KG1 (cell line): ENCODE measurements at regions not wholly inside any gene's neighbourhood (a gene's known extent, or its start where the extent isn't known, plus 50 kb on each side); places are given as distances from the start of the nearest gene placed in this dataset.
"Not testable (repeated sequence)": the region's sequence is repeated elsewhere in the genome, so short reads cannot be mapped to it uniquely, and the experiment has no call there.

ENCODE experiments used
- DNase-seq: peaks from one replicate; lab custom pipeline; 2025; lab: John Stamatoyannopoulos, UW

DNA sequence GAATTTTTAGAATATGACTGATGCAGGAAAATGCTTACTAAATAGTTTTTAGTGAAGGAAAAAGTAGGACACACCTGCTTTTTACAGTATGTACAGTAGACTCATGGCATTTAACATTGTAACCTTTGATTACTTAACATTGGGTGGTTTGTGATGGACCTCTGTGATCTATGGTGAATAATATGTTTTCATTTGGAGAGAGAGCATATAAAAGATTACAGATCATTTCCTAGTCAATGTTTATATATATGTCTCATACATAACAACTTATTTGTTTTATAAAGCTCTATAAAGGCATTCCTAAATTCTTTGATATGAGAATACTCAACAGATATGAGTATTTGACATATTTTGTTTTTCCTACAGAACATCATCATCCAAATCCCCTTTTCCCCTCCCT lies 129.3 kb upstream of the PDE7B start:
- no peak for DNase-seq

GRCh38 chr6:135722679-135723078 lies 128.8 kb upstream of the PDE7B start:
- DNase-seq = no peak

DNA sequence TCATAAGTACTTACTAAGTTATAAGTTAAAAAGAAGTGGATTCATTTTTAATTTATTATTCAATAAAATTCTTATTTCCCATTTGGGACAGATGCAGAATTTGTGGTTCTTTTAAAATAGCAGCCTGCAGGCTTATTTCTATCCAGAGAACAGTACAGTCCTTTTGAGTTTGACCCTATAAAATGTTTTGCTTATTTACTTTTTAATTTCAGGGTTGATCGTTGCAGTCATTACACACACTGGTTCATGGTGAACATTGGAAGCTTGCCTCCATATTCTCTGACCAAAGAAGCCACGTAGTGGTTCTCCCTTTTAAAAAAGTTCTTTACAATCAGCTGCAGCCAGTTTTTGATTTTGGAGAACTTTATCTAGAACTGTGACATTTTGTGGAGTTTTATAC lies 122.9 kb upstream of the PDE7B start:
- DNase-seq = no peak

DNA sequence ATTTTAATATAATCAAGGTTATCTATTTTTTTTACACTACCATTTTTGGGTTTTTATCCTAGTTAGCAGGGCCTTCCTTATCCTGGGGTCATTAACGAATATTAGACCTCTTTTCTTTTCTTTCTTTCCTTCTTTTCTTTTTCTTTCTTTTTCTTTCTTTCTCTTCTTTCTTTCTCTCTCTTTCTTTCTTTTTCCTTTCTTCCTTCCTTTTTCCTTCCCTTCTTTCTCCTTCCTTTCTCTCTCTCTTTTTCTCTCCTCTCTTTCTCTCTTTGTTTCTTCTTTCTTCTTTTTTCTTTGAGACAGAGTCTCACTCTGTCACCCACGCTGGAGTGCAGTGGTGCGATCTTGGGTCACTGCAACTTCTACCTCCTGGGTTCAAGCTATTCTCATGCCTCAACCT lies 120.4 kb upstream of the PDE7B start:
- DNase-seq = no peak

GRCh38 chr6:135736351-135736750 lies 115.2 kb upstream of the PDE7B start:
- not testable (repeated sequence) for DNase-seq

- no peak for DNase-seq
These were observed 112.9 kb upstream of the PDE7B start for GRCh38 chr6:135738636-135739035.

DNA sequence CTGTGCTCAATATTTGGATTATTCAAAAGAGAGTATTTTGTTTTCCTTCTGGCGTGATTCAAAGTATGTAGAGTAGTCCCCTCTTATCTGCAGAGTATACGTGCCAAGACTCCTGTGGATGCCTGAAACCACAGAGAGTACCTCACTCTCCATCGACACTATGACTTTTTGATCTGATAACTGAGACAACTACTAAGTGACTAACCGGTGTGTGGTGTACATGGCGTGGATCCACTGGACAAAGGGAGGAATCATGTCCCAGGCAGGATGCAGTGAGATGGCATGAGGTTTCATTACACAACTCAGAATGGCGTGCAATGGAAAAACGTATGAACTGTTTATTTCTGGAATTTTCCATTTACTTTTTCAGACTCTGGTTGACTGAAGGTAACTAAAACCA lies 112.2 kb upstream of the PDE7B start:
- DNase-seq = no peak

GRCh38 chr6:135740580-135740979 lies 110.9 kb upstream of the PDE7B start:
- DNase-seq = no peak

DNA sequence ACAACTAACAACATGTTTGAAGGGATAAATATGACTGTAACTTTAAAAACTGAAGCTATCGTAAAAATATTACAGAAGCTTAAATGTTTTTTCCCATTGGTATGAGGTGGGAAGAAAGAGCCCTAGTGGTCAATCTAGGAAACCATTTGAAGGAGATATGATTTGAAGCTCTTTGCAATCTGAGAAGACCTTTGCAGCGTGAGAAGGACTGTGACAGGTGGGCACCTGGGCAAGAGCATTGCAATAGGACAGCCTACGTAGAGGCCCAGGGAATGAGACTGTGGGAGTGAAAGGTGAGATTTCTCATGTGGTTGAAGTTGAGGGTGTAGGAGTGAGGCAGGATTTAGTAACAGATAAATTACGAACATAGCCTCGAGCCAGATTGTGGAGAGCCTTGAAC lies 108.0 kb upstream of the PDE7B start:
- no peak for DNase-seq

GRCh38 chr6:135748189-135748588 lies 103.3 kb upstream of the PDE7B start:
- no peak for DNase-seq

DNA sequence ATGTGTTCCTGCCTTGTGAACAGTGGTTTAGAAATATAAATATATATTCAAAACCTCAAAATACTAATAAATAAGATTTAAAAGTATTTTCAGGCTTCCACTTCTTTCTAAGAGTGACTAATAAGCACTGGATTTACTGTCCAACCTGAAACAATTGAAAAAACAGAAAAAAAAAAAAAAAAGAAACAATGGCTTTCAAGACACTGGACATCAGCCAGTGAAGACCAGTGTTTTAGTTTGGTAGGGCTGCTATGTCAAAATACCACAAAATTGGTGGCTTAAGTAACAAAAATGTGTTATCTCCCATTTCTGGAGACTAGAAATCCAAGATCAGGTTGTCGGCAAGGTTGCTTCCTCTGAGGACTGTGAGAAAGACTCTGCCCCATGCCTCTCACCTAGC lies 101.4 kb upstream of the PDE7B start:
- no peak for DNase-seq

DNA sequence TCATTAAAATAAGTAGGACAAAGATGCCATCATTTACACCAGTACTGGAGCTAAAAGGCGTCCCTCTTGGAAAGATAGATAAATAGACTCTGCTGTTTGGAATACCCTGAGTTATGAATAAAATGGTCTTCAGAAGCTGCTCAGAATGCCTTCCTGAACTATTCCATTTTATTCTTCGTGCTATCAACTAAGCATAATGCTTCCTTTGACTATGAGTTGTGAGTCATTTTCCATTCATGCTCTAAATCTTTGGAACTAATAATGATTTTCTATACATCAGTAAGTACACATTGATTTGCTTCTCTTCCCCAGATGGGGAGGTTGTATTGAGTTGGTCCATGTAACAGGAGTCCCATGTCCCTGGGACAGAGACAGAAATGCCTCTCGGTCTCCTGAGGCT lies 98.3 kb upstream of the PDE7B start:
- DNase-seq = no peak

- DNase-seq = no peak
These were observed 91.7 kb upstream of the PDE7B start for GRCh38 chr6:135759831-135760230.

- no peak for DNase-seq
These were observed 77.5 kb upstream of the PDE7B start for GRCh38 chr6:135774006-135774405.

DNA sequence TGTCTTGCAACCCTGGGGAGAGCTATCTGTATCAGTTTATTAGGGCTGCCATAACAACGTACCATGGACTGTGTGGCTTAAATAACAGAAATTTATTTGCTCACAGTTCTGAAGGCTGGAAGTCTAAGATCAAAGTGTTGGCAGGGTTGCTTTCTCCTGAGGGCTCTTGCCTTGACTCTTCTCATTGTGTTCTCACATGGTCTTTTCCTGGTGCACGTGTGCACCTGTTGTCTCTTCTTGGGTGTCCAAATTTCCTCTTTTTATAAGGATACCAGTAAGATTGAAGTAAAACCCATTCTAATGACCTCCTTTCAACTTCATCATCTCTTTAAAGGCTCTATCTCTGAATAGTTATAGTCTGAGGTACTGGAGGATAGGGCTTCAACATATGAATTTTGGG lies 72.3 kb upstream of the PDE7B start:
- DNase-seq = no peak

DNA sequence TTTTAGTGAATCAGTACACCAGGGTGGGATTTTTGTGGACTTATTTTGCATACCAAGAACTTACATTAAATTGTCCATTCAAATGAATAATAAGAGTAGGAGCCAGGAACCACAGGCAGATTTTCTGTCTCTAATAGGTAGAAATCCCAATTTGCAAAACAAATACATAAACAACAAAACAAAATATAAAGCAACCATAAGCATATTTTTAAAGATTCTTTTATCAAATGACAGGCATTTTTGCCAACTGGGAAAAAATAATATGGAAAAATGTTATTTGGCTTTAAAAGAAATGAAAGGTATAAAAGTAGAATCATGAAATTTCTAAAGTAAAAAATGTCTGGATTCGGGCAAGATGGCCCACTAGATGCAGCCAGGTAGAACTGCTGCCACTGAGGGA lies 71.2 kb upstream of the PDE7B start:
- DNase-seq = no peak

GRCh38 chr6:135782546-135782945 lies 69.0 kb upstream of the PDE7B start:
- no peak for DNase-seq

DNA sequence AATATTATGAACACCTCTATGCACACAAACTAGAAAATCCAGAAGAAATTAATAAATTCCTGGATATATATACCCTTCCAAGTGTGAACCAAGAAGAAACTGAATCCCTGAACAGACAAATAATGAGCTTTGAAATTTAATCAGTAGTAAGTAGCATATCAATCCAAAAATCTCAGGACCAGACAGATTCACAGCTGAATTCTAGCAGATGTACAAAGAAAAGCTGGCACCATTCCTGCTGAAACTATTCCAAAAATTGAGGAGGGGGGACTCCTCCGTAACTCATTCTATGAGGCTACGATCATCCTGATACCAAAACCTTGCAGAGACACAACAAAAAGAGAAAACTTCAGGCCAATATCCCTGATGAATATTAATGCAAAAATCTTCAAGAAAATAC lies 67.0 kb upstream of the PDE7B start:
- no peak for DNase-seq

- no peak for DNase-seq
These were observed 62.0 kb upstream of the PDE7B start for GRCh38 chr6:135789375-135790050.

DNA sequence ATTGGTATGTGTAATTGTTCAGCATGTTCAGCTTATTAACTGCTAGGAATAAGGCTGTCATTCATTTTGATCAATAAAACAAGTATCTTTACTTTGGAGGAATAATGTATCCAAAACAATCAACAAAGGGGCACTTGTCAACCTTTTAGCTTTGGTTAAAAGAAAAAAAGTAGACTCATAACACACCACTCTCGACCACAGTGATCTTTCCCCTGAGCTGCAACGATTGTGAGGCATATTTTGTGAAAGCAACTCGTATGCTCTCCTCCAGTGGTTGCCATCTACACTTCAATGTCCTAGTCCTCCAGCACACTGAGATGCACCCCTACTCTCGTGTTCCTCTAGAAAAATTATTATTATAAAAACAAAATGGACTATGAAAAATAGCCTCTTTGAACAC lies 60.1 kb upstream of the PDE7B start:
- no peak for DNase-seq

GRCh38 chr6:135796643-135797305 lies 54.7 kb upstream of the PDE7B start:
- no peak for DNase-seq

DNA sequence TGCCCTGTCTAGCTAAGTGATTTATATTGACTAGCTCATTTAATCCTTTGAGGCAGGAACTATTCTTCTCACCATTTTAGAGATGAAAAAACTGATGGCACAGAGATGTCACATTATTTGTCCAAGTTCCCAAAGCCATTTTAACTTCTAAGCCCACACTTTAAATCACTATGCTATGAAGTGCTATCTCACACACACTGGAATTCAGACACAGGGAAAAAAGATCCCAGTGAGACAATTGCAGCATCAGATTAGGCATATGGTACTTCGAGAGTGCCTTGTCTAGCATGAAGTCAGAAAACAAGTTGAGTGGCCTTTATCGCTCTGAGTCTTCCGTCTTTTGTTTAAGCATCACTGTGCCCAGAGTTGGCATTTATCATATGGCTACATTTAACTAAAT lies 54.1 kb upstream of the PDE7B start:
- DNase-seq = no peak

DNA sequence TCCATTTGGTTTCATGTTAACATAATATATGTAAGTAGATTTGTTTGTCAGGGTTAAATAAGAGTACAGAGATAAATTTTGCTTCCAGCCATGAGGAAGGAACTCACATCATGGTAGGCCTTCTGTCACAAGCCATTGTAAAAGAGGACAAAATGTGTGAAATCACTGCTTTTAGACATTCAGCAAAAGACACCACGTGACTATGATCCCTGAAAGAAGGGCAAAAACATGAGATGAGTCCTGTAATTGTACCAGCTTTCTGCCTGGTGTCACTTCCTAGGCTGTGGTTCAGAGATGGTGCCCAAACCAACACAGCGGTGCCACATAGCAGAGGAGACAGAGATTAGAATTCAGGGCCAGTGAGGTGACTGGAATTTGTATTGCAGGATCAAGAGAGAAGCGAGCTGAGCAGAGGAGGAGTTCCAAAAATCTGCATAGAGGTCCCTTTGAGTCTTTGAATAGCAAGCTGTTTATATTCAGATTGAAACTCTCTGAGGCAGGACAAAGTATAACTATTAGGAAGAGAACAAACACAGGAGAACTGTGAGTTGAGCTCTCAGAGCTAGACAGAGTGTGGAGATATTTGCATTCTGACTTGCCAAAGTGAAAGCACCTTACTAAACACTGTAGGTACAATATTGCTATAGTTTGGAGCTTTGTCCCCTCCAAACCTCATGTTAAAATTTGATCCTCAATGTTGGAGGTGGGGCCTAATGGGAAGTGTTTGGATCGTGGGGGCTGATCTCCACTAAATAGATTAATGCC lies 52.6 kb upstream of the PDE7B start:
- DNase-seq = no peak
